H1 (cell line): ENCODE measurements at regions not wholly inside any gene's neighbourhood (a gene's known extent, or its start where the extent isn't known, plus 50 kb on each side); places are given as distances from the start of the nearest gene placed in this dataset.

Experiments
- CTCF ChIA-PET: fragments of 300-600 bp; sonication (Branson Sonifier 250); formaldehyde crosslinking; loops from one replicate; lab custom pipeline; 2021; ENCODE audit not compliant: partially characterized antibody; lab: Charles Lee
- POLR2A ChIA-PET: fragments of 300-600 bp; sonication (Branson Sonifier 250); formaldehyde crosslinking; loops from one replicate; lab custom pipeline; 2021; ENCODE audit warnings: inconsistent platforms; ENCODE audit not compliant: partially characterized antibody; lab: Charles Lee
- DNase-seq, 2 experiments: peaks; one replicate each; pipeline versions ENCODE4 v3.0.0 to v3.0.0-alpha.2; 2010 to 2022; ENCODE audit warnings: low spot score in 2 of 2, low read depth in 1 of 2, mixed read lengths in 1 of 2
- FAIRE-seq: peaks from 2 replicates; lab custom pipeline; 2011; peaks lifted over from hg19 to GRCh38; lab: Jason Lieb, UNC
- H2AFZ ChIP-seq: 2 replicates; pipeline ENCODE4 v1.8.1; 2012; ENCODE audit warnings: low read length, inconsistent platforms
- H2AK5ac ChIP-seq: 2 replicates; pipeline ENCODE4 v1.6.1; 2013; ENCODE audit warnings: low read depth, low read length
- H2BK120ac ChIP-seq: replicated peaks from 2 replicates; pipeline ENCODE3; 2013; ENCODE audit warnings: low read depth, low read length, inconsistent platforms
- H2BK12ac ChIP-seq: 2 replicates; pipeline ENCODE4 v1.6.1; 2013; ENCODE audit warnings: low read depth, low read length
- H2BK15ac ChIP-seq: 2 replicates; pipeline ENCODE4 v1.6.1; 2013; ENCODE audit warnings: low read length
- H2BK20ac ChIP-seq: 2 replicates; pipeline ENCODE4 v1.6.1; 2013; ENCODE audit warnings: low read length
- H2BK5ac ChIP-seq: 2 replicates; pipeline ENCODE4 v1.6.1; 2013; ENCODE audit warnings: low read depth, low read length
- H3K14ac ChIP-seq: 2 replicates; pipeline ENCODE4 v1.6.1; 2013; ENCODE audit warnings: inconsistent platforms; ENCODE audit not compliant: insufficient read length
- H3K18ac ChIP-seq: 2 replicates; pipeline ENCODE4 v1.6.1; 2013; ENCODE audit warnings: low read length; ENCODE audit errors: extremely low read depth
- H3K23ac ChIP-seq: 2 replicates; pipeline ENCODE4 v1.6.1; 2013; ENCODE audit warnings: inconsistent platforms; ENCODE audit not compliant: insufficient read length
- H3K23me2 ChIP-seq: 2 replicates; pipeline ENCODE4 v1.6.1; 2013; ENCODE audit warnings: low read depth, low read length
- H3K27ac ChIP-seq: 2 replicates; pipeline ENCODE4 v1.6.1; 2011; ENCODE audit warnings: low read depth, low read length, inconsistent platforms
- H3K27me3 ChIP-seq, 4 experiments: replicated peaks in 1 of 4; 1 replicate in 1 of 4; 2 replicates in 3 of 4; pipeline versions ENCODE4 v1.6.1 to v1.8.1; 2011 to 2013; ENCODE audit warnings: low read length in 3 of 4, mild to moderate bottlenecking in 3 of 4, inconsistent platforms in 2 of 4, mixed read lengths in 2 of 4, moderate library complexity in 1 of 4; ENCODE audit not compliant: control insufficient read depth in 3 of 4, insufficient read depth in 3 of 4; ENCODE audit errors: extremely low read depth in 1 of 4
- H3K36me3 ChIP-seq, 4 experiments: 2 replicates each; pipeline versions ENCODE4 v1.6.1 to v1.8.1; 2011 to 2013; ENCODE audit warnings: mild to moderate bottlenecking in 4 of 4, low read length in 3 of 4, moderate library complexity in 2 of 4, control low read depth in 1 of 4, inconsistent platforms in 1 of 4; ENCODE audit not compliant: insufficient read depth in 4 of 4, control insufficient read depth in 2 of 4
- H3K4ac ChIP-seq: replicated peaks from 2 replicates; pipeline ENCODE3; 2013; ENCODE audit warnings: low read length, low read depth, mixed read lengths, inconsistent platforms; ENCODE audit not compliant: insufficient read length
- H3K4me1 ChIP-seq, 4 experiments: replicated peaks in 1 of 4; 1 replicate in 1 of 4; 2 replicates in 3 of 4; pipeline versions ENCODE4 v1.6.1 to v1.8.1; 2011 to 2013; ENCODE audit warnings: low read length in 3 of 4, inconsistent platforms in 2 of 4, mixed read lengths in 1 of 4; ENCODE audit not compliant: insufficient read depth in 4 of 4, control insufficient read depth in 3 of 4
- H3K4me2 ChIP-seq, 2 experiments: 2 replicates each; pipeline versions ENCODE4 v1.6.1 to v1.8.1; 2011 to 2013; ENCODE audit warnings: low read depth in 2 of 2, low read length in 2 of 2, control low read depth in 1 of 2, inconsistent platforms in 1 of 2, mild to moderate bottlenecking in 1 of 2; ENCODE audit not compliant: insufficient read depth in 1 of 2
- H3K4me3 ChIP-seq, 4 experiments: fragments of 200-600, 300-600 bp in 1 of 4; sonication (generic), shearing (Covaris generic), sonication (Bioruptor Twin) in 1 of 4; 2 replicates each; pipeline versions ENCODE4 v1.5.1 to v1.8.1; 2011 to 2016; ENCODE audit warnings: low read length in 4 of 4, low read depth in 3 of 4, control low read depth in 2 of 4, inconsistent platforms in 2 of 4, mild to moderate bottlenecking in 2 of 4, mixed read lengths in 1 of 4, moderate library complexity in 1 of 4; ENCODE audit not compliant: insufficient read depth in 2 of 4; ENCODE audit errors: extremely low read depth in 1 of 4
- H3K56ac ChIP-seq: replicated peaks from 2 replicates; pipeline ENCODE3; 2013; ENCODE audit warnings: low read depth, mild to moderate bottlenecking, mixed read lengths, low read length, inconsistent platforms; ENCODE audit not compliant: insufficient read length
- H3K79me1 ChIP-seq: 2 replicates; pipeline ENCODE4 v1.6.1; 2013; ENCODE audit warnings: low read depth, low read length, control low read depth
- H3K79me2 ChIP-seq, 2 experiments: 2 replicates each; pipeline versions ENCODE4 v1.6.1 to v1.8.1; 2012 to 2013; ENCODE audit warnings: low read length in 2 of 2, mild to moderate bottlenecking in 2 of 2, inconsistent platforms in 1 of 2; ENCODE audit not compliant: insufficient read depth in 2 of 2, control insufficient read depth in 1 of 2
- H3K9ac ChIP-seq, 4 experiments: replicated peaks in 1 of 4; 1 replicate in 1 of 4; 2 replicates in 3 of 4; pipeline versions ENCODE4 v1.6.1 to v1.8.1; 2011 to 2013; ENCODE audit warnings: low read depth in 3 of 4, low read length in 3 of 4, control low read depth in 2 of 4, mild to moderate bottlenecking in 2 of 4, moderate library complexity in 2 of 4, inconsistent platforms in 1 of 4; ENCODE audit errors: extremely low read depth in 1 of 4
- H3K9me3 ChIP-seq, 2 experiments: 2 replicates each; pipeline versions ENCODE4 v1.6.1 to v1.8.1; 2012 to 2013; ENCODE audit warnings: mild to moderate bottlenecking in 2 of 2, moderate library complexity in 2 of 2, control low read depth in 1 of 2, inconsistent platforms in 1 of 2, low read depth in 1 of 2, low read length in 1 of 2, mixed read lengths in 1 of 2; ENCODE audit not compliant: insufficient read depth in 2 of 2
- H4K20me1 ChIP-seq, 2 experiments: replicated peaks in 1 of 2; 2 replicates each; pipeline versions ENCODE3 to v1.8.1; 2011 to 2013; ENCODE audit warnings: inconsistent platforms in 2 of 2, low read length in 2 of 2, mild to moderate bottlenecking in 1 of 2; ENCODE audit not compliant: insufficient read depth in 2 of 2, control insufficient read depth in 1 of 2
- H4K5ac ChIP-seq: 2 replicates; pipeline ENCODE4 v1.6.1; 2013; ENCODE audit warnings: low read length, low read depth, mixed read lengths, inconsistent platforms; ENCODE audit not compliant: insufficient read length
- H4K8ac ChIP-seq: 2 replicates; pipeline ENCODE4 v1.8.0; 2013; ENCODE audit warnings: mild to moderate bottlenecking, moderate library complexity, low read length, inconsistent platforms; ENCODE audit not compliant: insufficient read depth; ENCODE audit errors: extremely low read depth
- H4K91ac ChIP-seq: replicated peaks from 2 replicates; pipeline ENCODE3; 2013; ENCODE audit warnings: low read length, mixed read lengths, inconsistent platforms; ENCODE audit not compliant: insufficient read length
- KDM4A ChIP-seq: IDR thresholded peaks from one replicate; pipeline ENCODE4 v1.7.1; 2012; ENCODE audit warnings: low read depth, mild to moderate bottlenecking, moderate library complexity, low read length, inconsistent platforms; ENCODE audit not compliant: severe bottlenecking
- WGBS, 2 experiments: shearing (Covaris generic) in 1 of 2; methylation state at CpG; one replicate each; pipeline versions ENCODE4 v1.1.6 to v1.1.7; 2013 to 2015; ENCODE audit warnings: low lambda C conversion rate in 2 of 2, mixed read lengths in 2 of 2, inconsistent platforms in 1 of 2, low coverage in 1 of 2, missing lambda C conversion rate in 1 of 2; ENCODE audit not compliant: insufficient replicate concordance in 2 of 2, insufficient coverage in 1 of 2, insufficient read length in 1 of 2; ENCODE audit errors: extremely low coverage in 1 of 2, missing lambda C conversion rate in 1 of 2; 5-methylcytosine and 5-hydroxymethylcytosine counted together

- no peaks in the 10 kb centered on the region for H4K20me1 ChIP-seq
- no peak overlapping the region for H2AK5ac ChIP-seq
- H2BK12ac ChIP-seq = no peak overlapping the region
- H2BK15ac ChIP-seq = no peak overlapping the region
- POLR2A ChIA-PET = no interaction called here
- no peaks in the 10 kb centered on the region for H3K79me2 ChIP-seq
- 83% methylated on average over 1 of the region's 1 CpG; no CpG with 5 or more reads in 1 of the 2 experiments for WGBS, 2 experiments
- no peak overlapping the region for H3K18ac ChIP-seq
- CTCF ChIA-PET = no interaction called here
- H3K4ac ChIP-seq = no peak overlapping the region
- H4K91ac ChIP-seq = no peak overlapping the region
- H2BK20ac ChIP-seq = no peak overlapping the region
- DNase-seq = no peak
- no peak overlapping the region for H3K56ac ChIP-seq
- H3K9ac ChIP-seq = no peak overlapping the region
- H2BK5ac ChIP-seq = no peak overlapping the region
- H3K36me3 ChIP-seq = no peaks in the 10 kb centered on the region
- H3K14ac ChIP-seq = no peak overlapping the region
- peaks cover 2 to 7% of the 10 kb centered on the region in 2 experiments; a peak in 2 of 4 replicates for H3K9me3 ChIP-seq
- H3K27ac ChIP-seq = no peak overlapping the region
- no peaks in the 10 kb centered on the region for H3K79me1 ChIP-seq
- H2AFZ ChIP-seq = no peak overlapping the region
- no peak overlapping the region for H3K23ac ChIP-seq
- no peak overlapping the region for H3K4me2 ChIP-seq
- no peak for FAIRE-seq
- H3K4me1 ChIP-seq = no peaks in the 10 kb centered on the region
- H3K23me2 ChIP-seq = no peaks in the 10 kb centered on the region
- H4K5ac ChIP-seq = no peak overlapping the region
- H4K8ac ChIP-seq = no peak overlapping the region
- no peak overlapping the region for H2BK120ac ChIP-seq
- no peaks in the 10 kb centered on the region for H3K27me3 ChIP-seq
- H3K4me3 ChIP-seq = no peak overlapping the region
- TF ChIP-seq KDM4A = no peak
Measured at GRCh38 chr5:109553846-109554245, 135.9 kb upstream of the MAN2A1 start.
